SK-N-SH (cell line): ENCODE measurements at regions not wholly inside any gene's neighbourhood (a gene's known extent, or its start where the extent isn't known, plus 50 kb on each side); places are given as distances from the start of the nearest gene placed in this dataset.

Source experiments
- CTCF ChIA-PET: fragments of 300-600, 350-600 bp; formaldehyde crosslinking; extraction: SDS; loops from one replicate; lab custom pipeline; 2021; lab: Yijun Ruan, JAX
- POLR2A ChIA-PET: fragments of 350-600 bp; sonication (Branson Sonifier 250); formaldehyde crosslinking; extraction: SDS; loops from one replicate; lab custom pipeline; 2020; ENCODE audit warnings: antibody characterized with exemption, inconsistent platforms; lab: Yijun Ruan, JAX
- DNase-seq: peaks from one replicate; pipeline ENCODE4 v3.0.0; 2012
- H2AFZ ChIP-seq: fragments of 200-600 bp; sonication (generic); 2 replicates; pipeline ENCODE4 v1.8.1; 2016; ENCODE audit warnings: antibody characterized with exemption, mild to moderate bottlenecking, low read depth
- H3F3A ChIP-seq: fragments of 200-600 bp; sonication (generic); replicated peaks from 2 replicates; pipeline ENCODE3; 2016; ENCODE audit warnings: antibody characterized with exemption, mild to moderate bottlenecking; ENCODE audit not compliant: insufficient read depth
- H3K27ac ChIP-seq, 2 experiments: fragments of 200-500 bp in 1 of 2; fragments of 200-600 bp in 1 of 2; sonication (Bioruptor generic) in 1 of 2; sonication (generic), shearing (Covaris generic) in 1 of 2; 2 replicates each; pipeline versions ENCODE4 v1.5.1 to v1.6.1; 2014 to 2016; ENCODE audit warnings: low read depth in 2 of 2, inconsistent platforms in 1 of 2, low read length in 1 of 2, mild to moderate bottlenecking in 1 of 2, mixed read lengths in 1 of 2
- H3K27me3 ChIP-seq: fragments of 200-600 bp; sonication (generic), shearing (Covaris generic); 2 replicates; pipeline ENCODE4 v1.6.1; 2016; ENCODE audit warnings: mixed run types; ENCODE audit not compliant: insufficient read depth
- H3K36me3 ChIP-seq, 2 experiments: fragments of 200-500 bp in 1 of 2; fragments of 200-600 bp in 1 of 2; sonication (Bioruptor generic) in 1 of 2; sonication (generic) in 1 of 2; replicated peaks in 1 of 2; 2 replicates each; pipeline versions ENCODE3 to v1.5.1; 2014 to 2016; ENCODE audit warnings: low read length in 1 of 2, mild to moderate bottlenecking in 1 of 2; ENCODE audit not compliant: insufficient read depth in 2 of 2, control insufficient read depth in 1 of 2
- H3K4me1 ChIP-seq, 2 experiments: fragments of 200-500 bp in 1 of 2; fragments of 200-600 bp in 1 of 2; sonication (Bioruptor generic) in 1 of 2; sonication (generic), shearing (Covaris generic) in 1 of 2; 2 replicates each; pipeline versions ENCODE4 v1.5.1 to v1.6.1; 2014 to 2016; ENCODE audit warnings: low read depth in 1 of 2, low read length in 1 of 2, mixed run types in 1 of 2; ENCODE audit not compliant: insufficient read depth in 2 of 2, control insufficient read depth in 1 of 2
- H3K4me2 ChIP-seq: fragments of 200-600 bp; sonication (generic), shearing (Covaris generic); 2 replicates; pipeline ENCODE4 v1.6.1; 2017; ENCODE audit warnings: mixed run types
- H3K4me3 ChIP-seq, 2 experiments: fragments of 200-500 bp in 1 of 2; fragments of 200-600 bp in 1 of 2; sonication (Bioruptor generic) in 1 of 2; sonication (generic), shearing (Covaris generic) in 1 of 2; 2 replicates each; pipeline versions ENCODE4 v1.5.1 to v1.8.1; 2014 to 2016; ENCODE audit warnings: low read depth in 2 of 2, inconsistent platforms in 1 of 2, low read length in 1 of 2, mild to moderate bottlenecking in 1 of 2, mixed read lengths in 1 of 2, moderate library complexity in 1 of 2
- H3K79me2 ChIP-seq: fragments of 200-600 bp; sonication (generic); 2 replicates; pipeline ENCODE4 v1.8.1; 2017; ENCODE audit warnings: mild to moderate bottlenecking; ENCODE audit not compliant: insufficient read depth
- H3K9ac ChIP-seq: fragments of 200-600 bp; sonication (generic); 2 replicates; pipeline ENCODE4 v1.6.1; 2017; ENCODE audit warnings: mixed run types
- H3K9me2 ChIP-seq: fragments of 200-600 bp; sonication (generic); 2 replicates; pipeline ENCODE4 v1.6.1; 2017; ENCODE audit warnings: mixed run types
- H3K9me3 ChIP-seq: fragments of 200-600 bp; sonication (generic); 2 replicates; pipeline ENCODE4 v1.6.1; 2017; ENCODE audit warnings: mixed run types, mild to moderate bottlenecking, moderate library complexity
- H4K20me1 ChIP-seq: fragments of 200-600 bp; sonication (generic); 2 replicates; pipeline ENCODE4 v1.6.1; 2017; ENCODE audit warnings: mild to moderate bottlenecking, mixed run types; ENCODE audit not compliant: insufficient read depth
- CHD2 ChIP-seq: fragments of 150-350 bp; IDR thresholded peaks from 2 replicates; pipeline ENCODE4 v1.6.1; 2018; ENCODE audit warnings: low read length; ENCODE audit not compliant: partially characterized antibody
- FOSL2 ChIP-seq: IDR thresholded peaks from 2 replicates; pipeline ENCODE4 v1.4.0; 2012; ENCODE audit warnings: low read depth, mild to moderate bottlenecking, moderate library complexity, borderline replicate concordance
- FOXJ3 ChIP-seq: sonication (generic); formaldehyde crosslinking; IDR thresholded peaks from 2 replicates; pipeline ENCODE4 v1.5.1; 2020; ENCODE audit warnings: mild to moderate bottlenecking, missing genetic modification reagents
- GABPA ChIP-seq: IDR thresholded peaks from 2 replicates; pipeline ENCODE4 v1.4.0; 2012; ENCODE audit warnings: low read depth, mild to moderate bottlenecking
- IRF3 ChIP-seq: fragments of 150-350 bp; IDR thresholded peaks from 2 replicates; pipeline ENCODE4 v1.6.1; 2016; ENCODE audit warnings: mild to moderate bottlenecking, low read depth, low read length
- JUND ChIP-seq: IDR thresholded peaks from 2 replicates; pipeline ENCODE4 v1.4.0; 2012
- MEF2A ChIP-seq: IDR thresholded peaks from 2 replicates; pipeline ENCODE4 v1.4.0; 2012; ENCODE audit warnings: low read depth, borderline replicate concordance
- NFIC ChIP-seq: IDR thresholded peaks from 2 replicates; pipeline ENCODE4 v1.4.0; 2012; ENCODE audit warnings: borderline replicate concordance
- NRF1 ChIP-seq: IDR thresholded peaks from 2 replicates; pipeline ENCODE4 v1.6.1; 2012; ENCODE audit warnings: low read depth, mild to moderate bottlenecking, low read length
- POLR2AphosphoS5 ChIP-seq: IDR thresholded peaks from 2 replicates; pipeline ENCODE4 v1.6.1; 2012; ENCODE audit warnings: low read depth, low read length
- RAD21 ChIP-seq: IDR thresholded peaks from 2 replicates; pipeline ENCODE4 v1.6.1; 2012; ENCODE audit warnings: mild to moderate bottlenecking, low read length
- RCOR1 ChIP-seq: fragments of 150-350 bp; IDR thresholded peaks from 2 replicates; pipeline ENCODE4 v1.6.1; 2017; ENCODE audit warnings: antibody characterized with exemption, low read length
- RFX5 ChIP-seq: IDR thresholded peaks from 2 replicates; pipeline ENCODE4 v1.6.1; 2012; ENCODE audit warnings: mild to moderate bottlenecking, improper control_type of control experiment, low read length
- RXRA ChIP-seq: IDR thresholded peaks from 2 replicates; pipeline ENCODE4 v1.4.0; 2012; ENCODE audit warnings: low read depth, mild to moderate bottlenecking, borderline replicate concordance
- TCF12 ChIP-seq: IDR thresholded peaks from 2 replicates; pipeline ENCODE4 v1.4.0; 2012
- USF1 ChIP-seq: IDR thresholded peaks from 2 replicates; pipeline ENCODE4 v1.4.0; 2012; ENCODE audit warnings: low read depth, borderline replicate concordance
- USF2 ChIP-seq: fragments of 150-350 bp; IDR thresholded peaks from 2 replicates; pipeline ENCODE4 v1.6.1; 2017; ENCODE audit warnings: antibody characterized with exemption, low read length, low read depth, borderline replicate concordance
- WGBS: methylation state at CpG from one replicate; pipeline ENCODE4 v1.1.6; 2017; ENCODE audit warnings: low lambda C conversion rate; 5-methylcytosine and 5-hydroxymethylcytosine counted together
- TF ChIP-seq, protein P1 (sequence below): IDR thresholded peaks from 2 replicates; pipeline ENCODE4 v1.4.0; 2012; ENCODE audit warnings: low read depth
- TF ChIP-seq, protein P2 (sequence below): IDR thresholded peaks from 2 replicates; pipeline ENCODE4 v1.4.0; 2012; ENCODE audit warnings: low read depth, borderline replicate concordance
- TF ChIP-seq, protein P3 (sequence below): IDR thresholded peaks from 2 replicates; pipeline ENCODE4 v1.6.1; 2012; ENCODE audit warnings: mild to moderate bottlenecking, low read depth, low read length, moderate library complexity

DNA sequence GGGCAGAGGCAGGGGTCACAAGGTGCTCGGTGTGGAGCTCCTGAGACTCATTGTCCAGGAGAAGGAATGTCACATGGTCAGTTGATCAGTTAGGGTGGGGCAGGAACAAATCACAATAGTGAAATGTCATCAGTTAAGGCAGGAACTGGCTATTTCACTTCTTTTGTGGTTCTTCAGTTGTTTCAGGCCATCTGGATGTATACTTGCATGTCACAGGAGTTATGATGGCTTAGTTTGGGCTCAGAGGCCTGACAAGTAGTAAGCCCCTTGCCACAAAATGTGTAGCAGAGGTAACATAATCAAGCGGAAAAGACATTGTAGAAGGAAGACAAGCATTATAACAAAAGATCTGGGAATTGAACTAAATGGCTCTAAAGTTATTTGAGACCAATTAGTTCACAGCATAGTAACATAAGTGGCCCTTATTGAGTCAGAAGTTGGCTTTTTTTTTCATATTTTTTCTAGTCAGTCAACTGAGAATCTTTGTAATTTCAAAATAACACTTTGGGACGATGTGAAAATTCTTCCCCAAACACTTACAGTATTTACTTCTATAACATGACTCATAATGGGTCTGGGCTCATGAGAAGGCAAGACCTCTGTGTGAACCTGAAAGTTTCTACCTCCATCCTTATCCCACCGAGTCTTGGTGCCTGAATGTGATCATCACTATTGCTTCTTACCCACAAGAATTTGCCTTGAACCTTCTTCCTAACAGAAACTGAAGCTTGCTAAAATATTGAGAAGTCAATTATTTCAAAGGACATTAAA lies 137.0 kb upstream of the DPT start:
- POLR2A ChIA-PET, result no interaction called here
- TF ChIP-seq JUND (no peak), RXRA (no peak), RCOR1 (no peak), IRF3 (no peak), RFX5 (no peak), USF2 (no peak), POLR2AphosphoS5 (no peak), CHD2 (no peak), FOXJ3 (CRISPR knock-in tag) (no peak), FOSL2 (no peak), NRF1 (no peak), GABPA (no peak), TCF12 (no peak), RAD21 (no peak), MEF2A (no peak), USF1 (no peak), NFIC (no peak)
- TF ChIP-seq, protein P1, sequence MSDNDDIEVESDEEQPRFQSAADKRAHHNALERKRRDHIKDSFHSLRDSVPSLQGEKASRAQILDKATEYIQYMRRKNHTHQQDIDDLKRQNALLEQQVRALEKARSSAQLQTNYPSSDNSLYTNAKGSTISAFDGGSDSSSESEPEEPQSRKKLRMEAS, result no peak
- TF ChIP-seq, protein P2, sequence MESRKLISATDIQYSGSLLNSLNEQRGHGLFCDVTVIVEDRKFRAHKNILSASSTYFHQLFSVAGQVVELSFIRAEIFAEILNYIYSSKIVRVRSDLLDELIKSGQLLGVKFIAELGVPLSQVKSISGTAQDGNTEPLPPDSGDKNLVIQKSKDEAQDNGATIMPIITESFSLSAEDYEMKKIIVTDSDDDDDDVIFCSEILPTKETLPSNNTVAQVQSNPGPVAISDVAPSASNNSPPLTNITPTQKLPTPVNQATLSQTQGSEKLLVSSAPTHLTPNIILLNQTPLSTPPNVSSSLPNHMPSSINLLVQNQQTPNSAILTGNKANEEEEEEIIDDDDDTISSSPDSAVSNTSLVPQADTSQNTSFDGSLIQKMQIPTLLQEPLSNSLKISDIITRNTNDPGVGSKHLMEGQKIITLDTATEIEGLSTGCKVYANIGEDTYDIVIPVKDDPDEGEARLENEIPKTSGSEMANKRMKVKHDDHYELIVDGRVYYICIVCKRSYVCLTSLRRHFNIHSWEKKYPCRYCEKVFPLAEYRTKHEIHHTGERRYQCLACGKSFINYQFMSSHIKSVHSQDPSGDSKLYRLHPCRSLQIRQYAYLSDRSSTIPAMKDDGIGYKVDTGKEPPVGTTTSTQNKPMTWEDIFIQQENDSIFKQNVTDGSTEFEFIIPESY, result no peak
- TF ChIP-seq, protein P3, sequence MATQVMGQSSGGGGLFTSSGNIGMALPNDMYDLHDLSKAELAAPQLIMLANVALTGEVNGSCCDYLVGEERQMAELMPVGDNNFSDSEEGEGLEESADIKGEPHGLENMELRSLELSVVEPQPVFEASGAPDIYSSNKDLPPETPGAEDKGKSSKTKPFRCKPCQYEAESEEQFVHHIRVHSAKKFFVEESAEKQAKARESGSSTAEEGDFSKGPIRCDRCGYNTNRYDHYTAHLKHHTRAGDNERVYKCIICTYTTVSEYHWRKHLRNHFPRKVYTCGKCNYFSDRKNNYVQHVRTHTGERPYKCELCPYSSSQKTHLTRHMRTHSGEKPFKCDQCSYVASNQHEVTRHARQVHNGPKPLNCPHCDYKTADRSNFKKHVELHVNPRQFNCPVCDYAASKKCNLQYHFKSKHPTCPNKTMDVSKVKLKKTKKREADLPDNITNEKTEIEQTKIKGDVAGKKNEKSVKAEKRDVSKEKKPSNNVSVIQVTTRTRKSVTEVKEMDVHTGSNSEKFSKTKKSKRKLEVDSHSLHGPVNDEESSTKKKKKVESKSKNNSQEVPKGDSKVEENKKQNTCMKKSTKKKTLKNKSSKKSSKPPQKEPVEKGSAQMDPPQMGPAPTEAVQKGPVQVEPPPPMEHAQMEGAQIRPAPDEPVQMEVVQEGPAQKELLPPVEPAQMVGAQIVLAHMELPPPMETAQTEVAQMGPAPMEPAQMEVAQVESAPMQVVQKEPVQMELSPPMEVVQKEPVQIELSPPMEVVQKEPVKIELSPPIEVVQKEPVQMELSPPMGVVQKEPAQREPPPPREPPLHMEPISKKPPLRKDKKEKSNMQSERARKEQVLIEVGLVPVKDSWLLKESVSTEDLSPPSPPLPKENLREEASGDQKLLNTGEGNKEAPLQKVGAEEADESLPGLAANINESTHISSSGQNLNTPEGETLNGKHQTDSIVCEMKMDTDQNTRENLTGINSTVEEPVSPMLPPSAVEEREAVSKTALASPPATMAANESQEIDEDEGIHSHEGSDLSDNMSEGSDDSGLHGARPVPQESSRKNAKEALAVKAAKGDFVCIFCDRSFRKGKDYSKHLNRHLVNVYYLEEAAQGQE, result no peak
- TF ChIP-seq, all 33 proteins: peak for 0
- whole genome bisulfite sequencing, result 53% methylated on average over 4 of the region's 4 CpGs
- no peaks in the 10 kb centered on the region for H3K36me3 ChIP-seq
- H3K4me1 ChIP-seq, result no peaks in the 10 kb centered on the region
- CTCF ChIA-PET, result no interaction called here
- H3K4me3 ChIP-seq, result no peak overlapping the region
- H3K79me2 ChIP-seq, result no peaks in the 10 kb centered on the region
- H2AFZ ChIP-seq, result no peak overlapping the region
- DNase-seq, result no peak
- no peaks in the 10 kb centered on the region for H4K20me1 ChIP-seq
- no peaks in the 10 kb centered on the region for H3K27me3 ChIP-seq
- H3K27ac ChIP-seq, result no peak overlapping the region
- no peaks in the 10 kb centered on the region for H3F3A ChIP-seq
- H3K9ac ChIP-seq, result no peak overlapping the region
- no peak overlapping the region for H3K4me2 ChIP-seq
- H3K9me3 ChIP-seq, result no peaks in the 10 kb centered on the region
- no peaks in the 10 kb centered on the region for H3K9me2 ChIP-seq
